ENCODE measurements at regions not wholly inside any gene's neighbourhood (a gene's known extent, or its start where the extent isn't known, plus 50 kb on each side); places are given as distances from the start of the nearest gene placed in this dataset.

DNA sequence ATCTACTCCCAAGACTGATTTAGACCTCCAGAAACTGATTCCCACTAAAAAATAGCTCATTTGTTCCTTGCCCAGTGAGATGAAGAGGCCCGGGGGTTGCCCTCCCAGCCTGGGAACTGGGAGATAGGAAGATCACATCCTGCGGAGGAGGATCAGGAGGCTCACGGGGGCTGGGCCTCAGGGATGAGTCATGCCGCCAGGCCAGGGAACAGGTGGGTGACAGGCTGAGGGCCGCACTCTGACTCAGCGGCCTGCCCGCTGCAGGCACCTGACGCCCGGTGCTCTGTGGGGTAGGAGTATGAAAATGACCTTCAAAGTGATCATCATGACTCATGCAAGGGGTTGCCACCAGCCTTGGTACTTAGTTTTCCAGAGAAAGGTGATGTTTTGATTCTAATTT is 104.5 kb upstream of the ZPBP start:
- no peak overlapping the region for H3K27ac ChIP-seq (ENCODE audit: low read length)
- DNase-seq (ENCODE audit: low read depth, low spot score) = no peak
- H3K27me3 ChIP-seq (ENCODE audit: control insufficient read depth, insufficient read depth, low read length) = peaks cover 11% of the 10 kb centered on the region
- ChIA-PET CTCF (no interaction called here), POLR2A (no interaction called here)
- ATAC-seq = no peak
- no peaks in the 10 kb centered on the region for H3K4me1 ChIP-seq (ENCODE audit: control insufficient read depth, insufficient read depth, low read length)
- TF ChIP-seq POLR2AphosphoS5 (IDR thresholded peaks at IDR 0.05; ENCODE audit: low read depth, low read length) (no peak), SIN3A (IDR thresholded peaks at IDR 0.05; ENCODE audit: borderline replicate concordance, insufficient read depth, low read depth, low read length) (no peak), TCF7L2 (IDR thresholded peaks at IDR 0.05; ENCODE audit: low read depth, low read length) (no peak)
- TF ChIP-seq, protein P1, sequence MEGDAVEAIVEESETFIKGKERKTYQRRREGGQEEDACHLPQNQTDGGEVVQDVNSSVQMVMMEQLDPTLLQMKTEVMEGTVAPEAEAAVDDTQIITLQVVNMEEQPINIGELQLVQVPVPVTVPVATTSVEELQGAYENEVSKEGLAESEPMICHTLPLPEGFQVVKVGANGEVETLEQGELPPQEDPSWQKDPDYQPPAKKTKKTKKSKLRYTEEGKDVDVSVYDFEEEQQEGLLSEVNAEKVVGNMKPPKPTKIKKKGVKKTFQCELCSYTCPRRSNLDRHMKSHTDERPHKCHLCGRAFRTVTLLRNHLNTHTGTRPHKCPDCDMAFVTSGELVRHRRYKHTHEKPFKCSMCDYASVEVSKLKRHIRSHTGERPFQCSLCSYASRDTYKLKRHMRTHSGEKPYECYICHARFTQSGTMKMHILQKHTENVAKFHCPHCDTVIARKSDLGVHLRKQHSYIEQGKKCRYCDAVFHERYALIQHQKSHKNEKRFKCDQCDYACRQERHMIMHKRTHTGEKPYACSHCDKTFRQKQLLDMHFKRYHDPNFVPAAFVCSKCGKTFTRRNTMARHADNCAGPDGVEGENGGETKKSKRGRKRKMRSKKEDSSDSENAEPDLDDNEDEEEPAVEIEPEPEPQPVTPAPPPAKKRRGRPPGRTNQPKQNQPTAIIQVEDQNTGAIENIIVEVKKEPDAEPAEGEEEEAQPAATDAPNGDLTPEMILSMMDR (IDR thresholded peaks at IDR 0.05) = no peak
- TF ChIP-seq, protein P2, sequence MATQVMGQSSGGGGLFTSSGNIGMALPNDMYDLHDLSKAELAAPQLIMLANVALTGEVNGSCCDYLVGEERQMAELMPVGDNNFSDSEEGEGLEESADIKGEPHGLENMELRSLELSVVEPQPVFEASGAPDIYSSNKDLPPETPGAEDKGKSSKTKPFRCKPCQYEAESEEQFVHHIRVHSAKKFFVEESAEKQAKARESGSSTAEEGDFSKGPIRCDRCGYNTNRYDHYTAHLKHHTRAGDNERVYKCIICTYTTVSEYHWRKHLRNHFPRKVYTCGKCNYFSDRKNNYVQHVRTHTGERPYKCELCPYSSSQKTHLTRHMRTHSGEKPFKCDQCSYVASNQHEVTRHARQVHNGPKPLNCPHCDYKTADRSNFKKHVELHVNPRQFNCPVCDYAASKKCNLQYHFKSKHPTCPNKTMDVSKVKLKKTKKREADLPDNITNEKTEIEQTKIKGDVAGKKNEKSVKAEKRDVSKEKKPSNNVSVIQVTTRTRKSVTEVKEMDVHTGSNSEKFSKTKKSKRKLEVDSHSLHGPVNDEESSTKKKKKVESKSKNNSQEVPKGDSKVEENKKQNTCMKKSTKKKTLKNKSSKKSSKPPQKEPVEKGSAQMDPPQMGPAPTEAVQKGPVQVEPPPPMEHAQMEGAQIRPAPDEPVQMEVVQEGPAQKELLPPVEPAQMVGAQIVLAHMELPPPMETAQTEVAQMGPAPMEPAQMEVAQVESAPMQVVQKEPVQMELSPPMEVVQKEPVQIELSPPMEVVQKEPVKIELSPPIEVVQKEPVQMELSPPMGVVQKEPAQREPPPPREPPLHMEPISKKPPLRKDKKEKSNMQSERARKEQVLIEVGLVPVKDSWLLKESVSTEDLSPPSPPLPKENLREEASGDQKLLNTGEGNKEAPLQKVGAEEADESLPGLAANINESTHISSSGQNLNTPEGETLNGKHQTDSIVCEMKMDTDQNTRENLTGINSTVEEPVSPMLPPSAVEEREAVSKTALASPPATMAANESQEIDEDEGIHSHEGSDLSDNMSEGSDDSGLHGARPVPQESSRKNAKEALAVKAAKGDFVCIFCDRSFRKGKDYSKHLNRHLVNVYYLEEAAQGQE (IDR thresholded peaks at IDR 0.05; ENCODE audit: insufficient read depth in 1 of 2, low read depth in 2 of 2, low read length in 1 of 2) = no peak
- H3K4me3 ChIP-seq (ENCODE audit: low read depth in 2 of 2, low read length in 2 of 2) = no peak overlapping the region
- no TSS peak for BruUV-seq (replicated peaks)
- H3K9me3 ChIP-seq (ENCODE audit: control insufficient read depth, insufficient read depth, low read depth, low read length) = no peaks in the 10 kb centered on the region
- in situ Hi-C loops (cut with HindIII; ENCODE audit: low pct_unique_long_range_greater_than_20kb, low sequenced_read_pairs) (no loop called here), intact Hi-C loops (cut with micrococcal nuclease; ENCODE audit: unreplicated experiment) (no loop called here)
- H3K36me3 ChIP-seq (ENCODE audit: control insufficient read depth, insufficient read depth, low read length) = no peaks in the 10 kb centered on the region

DNA sequence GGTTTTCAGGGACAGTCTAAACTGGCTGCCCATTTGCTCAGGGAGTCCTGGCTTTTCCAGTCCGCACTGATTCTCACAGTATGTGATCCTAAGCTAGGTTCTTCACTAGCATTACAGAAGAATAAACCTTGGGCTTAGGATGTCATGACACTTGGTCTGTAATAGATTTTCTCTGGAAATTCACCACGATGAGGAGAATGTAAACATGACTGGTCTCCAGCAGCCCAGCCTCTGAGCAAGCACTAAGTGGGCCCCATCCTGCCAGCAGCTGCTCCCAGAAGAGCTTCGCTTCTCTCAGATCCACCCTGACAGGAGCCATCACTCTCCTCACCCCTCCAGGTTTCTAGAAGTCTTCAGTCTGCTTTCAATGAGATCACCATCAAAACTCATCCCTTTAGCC is 103.7 kb upstream of the ZPBP start:
- H3K27ac ChIP-seq (ENCODE audit: low read length) = no peak overlapping the region
- intact Hi-C loops (cut with micrococcal nuclease; ENCODE audit: unreplicated experiment) = no loop called here
- DNase-seq (ENCODE audit: low read depth, low spot score) = no peak
- ATAC-seq = no peak
- BruUV-seq (replicated peaks) = no TSS peak
- no peaks in the 10 kb centered on the region for H3K4me1 ChIP-seq (ENCODE audit: control insufficient read depth, insufficient read depth, low read length)
- no peak overlapping the region for H3K4me3 ChIP-seq (ENCODE audit: low read depth in 2 of 2, low read length in 2 of 2)
- TF ChIP-seq POLR2AphosphoS5 (IDR thresholded peaks at IDR 0.05; ENCODE audit: low read depth, low read length) (no peak), SIN3A (IDR thresholded peaks at IDR 0.05; ENCODE audit: borderline replicate concordance, insufficient read depth, low read depth, low read length) (no peak), TCF7L2 (IDR thresholded peaks at IDR 0.05; ENCODE audit: low read depth, low read length) (no peak)
- TF ChIP-seq, protein P1 (IDR thresholded peaks at IDR 0.05) = no peak
- TF ChIP-seq, protein P2 (IDR thresholded peaks at IDR 0.05; ENCODE audit: insufficient read depth in 1 of 2, low read depth in 2 of 2, low read length in 1 of 2) = no peak
- H3K27me3 ChIP-seq (ENCODE audit: control insufficient read depth, insufficient read depth, low read length) = peaks cover 16% of the 10 kb centered on the region
- in situ Hi-C loops (cut with HindIII; ENCODE audit: low pct_unique_long_range_greater_than_20kb, low sequenced_read_pairs) = no loop called here
- ChIA-PET POLR2A (no interaction called here), CTCF (no interaction called here)
- H3K36me3 ChIP-seq (ENCODE audit: control insufficient read depth, insufficient read depth, low read length) = no peaks in the 10 kb centered on the region
- H3K9me3 ChIP-seq (ENCODE audit: control insufficient read depth, insufficient read depth, low read depth, low read length) = no peaks in the 10 kb centered on the region
